B cell (primary cell): ENCODE measurements at regions not wholly inside any gene's neighbourhood (a gene's known extent, or its start where the extent isn't known, plus 50 kb on each side); places are given as distances from the start of the nearest gene placed in this dataset.

Experiments used
- ATAC-seq: fragments of 200-7000 bp; cut with Tn5 transposase; one replicate; pipeline ENCODE4 v1.10.0; 2021; ENCODE audit warnings: low read depth, mild to moderate bottlenecking, moderate number of reproducible peaks, moderate library complexity
- CTCF ChIA-PET: fragments of 350-600 bp; sonication (Branson Sonifier 250); formaldehyde crosslinking; loops from one replicate; lab custom pipeline; 2021; ENCODE audit warnings: antibody characterized with exemption, inconsistent platforms; lab: Charles Lee
- POLR2A ChIA-PET: fragments of 350-600 bp; sonication (Branson Sonifier 250); formaldehyde crosslinking; loops from one replicate; lab custom pipeline; 2021; ENCODE audit warnings: antibody characterized with exemption; lab: Charles Lee
- DNase-seq: peaks from one replicate; pipeline ENCODE4 v3.0.0; 2013
- H2AFZ ChIP-seq: 2 replicates; pipeline ENCODE4 v1.6.1; 2012; ENCODE audit warnings: mild to moderate bottlenecking, low read depth, low read length; ENCODE audit not compliant: insufficient read depth, poor library complexity, severe bottlenecking
- H3K27ac ChIP-seq, 2 donors: 1 replicate in 1 of 2; 2 replicates in 1 of 2; pipeline ENCODE4 v1.5.1; 2012 to 2013; ENCODE audit warnings: low read length in 2 of 2, mild to moderate bottlenecking in 2 of 2, moderate library complexity in 1 of 2
- H3K27me3 ChIP-seq, 4 experiments: fragments of 200-600 bp in 1 of 4; sonication (generic) in 1 of 4; replicated peaks in 1 of 4; 1 replicate in 2 of 4; 2 replicates in 2 of 4; pipeline versions ENCODE4 v1.6.1 to v1.7.0; 2013 to 2016; ENCODE audit warnings: low read length in 3 of 4, mild to moderate bottlenecking in 2 of 4, mixed read lengths in 1 of 4, moderate library complexity in 1 of 4; ENCODE audit not compliant: insufficient read depth in 4 of 4, control insufficient read depth in 3 of 4; ENCODE audit errors: control extremely low read depth in 1 of 4
- H3K36me3 ChIP-seq, 2 experiments: replicated peaks in 1 of 2; 1 replicate in 1 of 2; 2 replicates in 1 of 2; pipeline versions ENCODE4 v1.6.1 to v1.7.1; 2013; ENCODE audit warnings: low read length in 1 of 2; ENCODE audit not compliant: insufficient read depth in 2 of 2, control insufficient read depth in 1 of 2; ENCODE audit errors: control extremely low read depth in 1 of 2, extremely low read depth in 1 of 2
- H3K4me1 ChIP-seq, 2 donors: fragments of 200-600 bp in 1 of 2; sonication (generic) in 1 of 2; 1 replicate in 1 of 2; 2 replicates in 1 of 2; pipeline versions ENCODE4 v1.5.1 to v1.6.1; 2013 to 2017; ENCODE audit warnings: low read length in 2 of 2; ENCODE audit not compliant: control insufficient read depth in 2 of 2, insufficient read depth in 2 of 2
- H3K4me2 ChIP-seq: replicated peaks from 2 replicates; pipeline ENCODE3; 2012; ENCODE audit warnings: mild to moderate bottlenecking, low read depth, low read length; ENCODE audit not compliant: poor library complexity, severe bottlenecking
- H3K4me3 ChIP-seq, 5 experiments: fragments of 200-600 bp in 1 of 5; sonication (generic) in 1 of 5; 1 replicate in 3 of 5; 2 replicates in 2 of 5; pipeline versions ENCODE4 v1.5.1 to v1.7.0; 2011 to 2016; ENCODE audit warnings: low read length in 4 of 5, mild to moderate bottlenecking in 4 of 5, low read depth in 2 of 5, control low read depth in 1 of 5, moderate library complexity in 1 of 5; ENCODE audit not compliant: insufficient read depth in 1 of 5; ENCODE audit errors: control extremely low read depth in 1 of 5, extremely low read depth in 1 of 5
- H3K79me2 ChIP-seq: fragments of 200-600 bp; sonication (generic); one replicate; pipeline ENCODE4 v1.6.0; 2016; ENCODE audit warnings: low read length; ENCODE audit not compliant: control insufficient read depth, insufficient read depth
- H3K9ac ChIP-seq: fragments of 200-600 bp; sonication (generic); 2 replicates; pipeline ENCODE4 v1.6.1; 2017; ENCODE audit warnings: mild to moderate bottlenecking, low read length, moderate library complexity
- H3K9me3 ChIP-seq, 3 donors: one replicate each; pipeline versions ENCODE4 v1.6.1 to v1.7.1; 2013; ENCODE audit warnings: low read length in 2 of 3; ENCODE audit not compliant: control insufficient read depth in 2 of 3, insufficient read depth in 1 of 3; ENCODE audit errors: control extremely low read depth in 1 of 3
- H4K20me1 ChIP-seq: 2 replicates; pipeline ENCODE4 v1.6.0; 2012; ENCODE audit warnings: mild to moderate bottlenecking, low read length; ENCODE audit not compliant: insufficient read depth, control insufficient read depth, poor library complexity, severe bottlenecking
- H3K27ac Mint-ChIP-seq: one replicate; pipeline ENCODE4 v1.8.0; 2021; ENCODE audit warnings: mixed read lengths
- H3K27me3 Mint-ChIP-seq: one replicate; pipeline ENCODE4 v1.8.0; 2021; ENCODE audit warnings: mixed read lengths
- H3K4me1 Mint-ChIP-seq: one replicate; pipeline ENCODE4 v1.8.0; 2021; ENCODE audit warnings: mixed read lengths
- H3K4me3 Mint-ChIP-seq: one replicate; pipeline ENCODE4 v1.8.0; 2021; ENCODE audit warnings: mixed read lengths
- H3K9me3 Mint-ChIP-seq: one replicate; pipeline ENCODE4 v1.8.0; 2022; ENCODE audit warnings: mixed read lengths; ENCODE audit not compliant: insufficient read depth
- EZH2 ChIP-seq: IDR thresholded peaks from 2 replicates; pipeline ENCODE4 v1.6.1; 2012; ENCODE audit warnings: borderline replicate concordance, low read depth, mild to moderate bottlenecking, moderate library complexity, low read length; ENCODE audit not compliant: insufficient read depth, poor library complexity, severe bottlenecking
- WGBS: methylation state at CpG from one replicate; pipeline ENCODE4 v1.1.5; 2013; ENCODE audit warnings: missing lambda C conversion rate; ENCODE audit not compliant: insufficient coverage; 5-methylcytosine and 5-hydroxymethylcytosine counted together
- intact Hi-C: fragments of 100-400 bp; cut with micrococcal nuclease; formaldehyde crosslinking; loops from one replicate; pipeline ENCODE4 v1.10.0; 2022
- TF ChIP-seq, protein P1 (sequence below): fragments of 200-600 bp; IDR thresholded peaks from one replicate; pipeline ENCODE4 v1.8.0; 2022; ENCODE audit warnings: antibody characterized with exemption, mild to moderate bottlenecking

DNA sequence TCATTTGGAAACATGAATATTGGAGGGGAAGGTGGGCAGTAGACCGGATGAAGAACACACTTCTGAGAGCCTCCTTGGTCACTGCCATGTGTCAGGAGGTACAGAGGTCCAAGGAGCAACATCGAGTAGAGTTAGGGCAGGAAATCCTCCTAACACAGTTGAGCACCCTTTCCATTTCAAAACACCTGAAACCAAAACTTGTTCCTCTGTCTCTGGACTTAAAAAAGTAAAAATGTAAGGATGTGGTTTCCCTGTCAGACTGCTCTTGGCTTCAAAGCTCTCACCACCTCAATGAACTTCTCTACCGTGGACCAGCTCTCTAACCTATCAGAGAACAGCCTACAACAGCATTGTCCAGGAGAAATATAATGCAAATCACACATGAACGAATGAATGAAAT is 573.9 kb downstream of the NOVA1 start:
- Histone ChIP-seq H3K4me3 (no peak overlapping the region), H3K9ac (no peak overlapping the region), H4K20me1 (no peaks in the 10 kb centered on the region), H2AFZ (no peak overlapping the region), H3K9me3 (no peaks in the 10 kb centered on the region), H3K27me3 (no peaks in the 10 kb centered on the region), H3K79me2 (no peaks in the 10 kb centered on the region), H3K27ac (no peak overlapping the region), H3K4me1 (no peaks in the 10 kb centered on the region), H3K4me2 (no peak overlapping the region), H3K36me3 (no peaks in the 10 kb centered on the region)
- peaks cover under 1% of the 10 kb centered on the region for H3K9me3 Mint-ChIP-seq
- ATAC-seq (no peak), DNase-seq (no peak)
- H3K4me1 Mint-ChIP-seq = no peaks in the 10 kb centered on the region
- POLR2A ChIA-PET = no interaction called here
- CTCF ChIA-PET = no interaction called here
- no peak overlapping the region for H3K4me3 Mint-ChIP-seq
- WGBS = 17% methylated on average over 1 of the region's 4 CpGs
- no peak overlapping the region for H3K27ac Mint-ChIP-seq
- intact Hi-C loops = no loop called here
- H3K27me3 Mint-ChIP-seq = no peaks in the 10 kb centered on the region
- TF ChIP-seq, protein P1, sequence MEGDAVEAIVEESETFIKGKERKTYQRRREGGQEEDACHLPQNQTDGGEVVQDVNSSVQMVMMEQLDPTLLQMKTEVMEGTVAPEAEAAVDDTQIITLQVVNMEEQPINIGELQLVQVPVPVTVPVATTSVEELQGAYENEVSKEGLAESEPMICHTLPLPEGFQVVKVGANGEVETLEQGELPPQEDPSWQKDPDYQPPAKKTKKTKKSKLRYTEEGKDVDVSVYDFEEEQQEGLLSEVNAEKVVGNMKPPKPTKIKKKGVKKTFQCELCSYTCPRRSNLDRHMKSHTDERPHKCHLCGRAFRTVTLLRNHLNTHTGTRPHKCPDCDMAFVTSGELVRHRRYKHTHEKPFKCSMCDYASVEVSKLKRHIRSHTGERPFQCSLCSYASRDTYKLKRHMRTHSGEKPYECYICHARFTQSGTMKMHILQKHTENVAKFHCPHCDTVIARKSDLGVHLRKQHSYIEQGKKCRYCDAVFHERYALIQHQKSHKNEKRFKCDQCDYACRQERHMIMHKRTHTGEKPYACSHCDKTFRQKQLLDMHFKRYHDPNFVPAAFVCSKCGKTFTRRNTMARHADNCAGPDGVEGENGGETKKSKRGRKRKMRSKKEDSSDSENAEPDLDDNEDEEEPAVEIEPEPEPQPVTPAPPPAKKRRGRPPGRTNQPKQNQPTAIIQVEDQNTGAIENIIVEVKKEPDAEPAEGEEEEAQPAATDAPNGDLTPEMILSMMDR = no peak
- no peak for TF ChIP-seq EZH2

DNA sequence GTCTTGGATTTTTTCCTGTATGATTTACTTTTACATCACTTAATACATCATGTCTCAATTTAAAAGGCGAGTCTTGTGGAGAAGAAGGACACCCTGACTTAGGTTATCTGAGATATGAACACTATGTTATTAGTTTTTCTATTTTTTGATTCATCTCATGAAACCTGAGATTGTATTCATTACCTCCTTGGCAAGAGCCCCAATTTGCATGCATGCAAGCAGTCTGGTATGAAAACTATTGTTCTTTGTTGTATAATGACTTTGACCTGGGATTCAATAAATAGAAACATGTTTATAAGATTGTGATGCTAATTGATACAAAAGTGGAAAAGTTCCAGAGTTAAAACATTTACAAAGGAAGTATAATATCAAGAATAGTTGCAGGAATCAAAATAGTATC is 576.1 kb downstream of the NOVA1 start:
- Histone ChIP-seq H4K20me1 (no peaks in the 10 kb centered on the region), H2AFZ (no peak overlapping the region), H3K36me3 (no peaks in the 10 kb centered on the region), H3K4me2 (no peak overlapping the region), H3K9me3 (no peaks in the 10 kb centered on the region), H3K4me3 (no peak overlapping the region), H3K4me1 (no peaks in the 10 kb centered on the region), H3K27me3 (no peaks in the 10 kb centered on the region), H3K9ac (no peak overlapping the region), H3K79me2 (no peaks in the 10 kb centered on the region), H3K27ac (no peak overlapping the region)
- no CpG with 5 or more reads among the region's 1 CpG for WGBS
- TF ChIP-seq, protein P1 = no peak
- TF ChIP-seq EZH2 = no peak
- Mint-ChIP-seq H3K4me3 (no peak overlapping the region), H3K27me3 (no peaks in the 10 kb centered on the region), H3K27ac (no peak overlapping the region), H3K9me3 (peaks cover under 1% of the 10 kb centered on the region), H3K4me1 (no peaks in the 10 kb centered on the region)
- DNase-seq (no peak), ATAC-seq (no peak)
- intact Hi-C loops = no loop called here
- ChIA-PET POLR2A (no interaction called here), CTCF (no interaction called here)
